NCI-H2081 (cell line): ENCODE measurements at regions not wholly inside any gene's neighbourhood (a gene's known extent, or its start where the extent isn't known, plus 50 kb on each side); places are given as distances from the start of the nearest gene placed in this dataset.
A peak's percentile ranks its signal among the peaks of the same experiment; 100 is the strongest.
"Not testable (repeated sequence)": the region's sequence is repeated elsewhere in the genome, so short reads cannot be mapped to it uniquely, and the experiment has no call there.

Source experiments
- DNase-seq, 2 experiments: peaks; one replicate each; lab custom pipeline; 2025; lab: John Stamatoyannopoulos, UW

- no peak for DNase-seq
Measured at GRCh38 chr6:6412700-6413099, 92.2 kb upstream of the F13A1 start.

GRCh38 chr6:6414931-6415330 is 94.5 kb upstream of the F13A1 start:
- no peak for DNase-seq

GRCh38 chr6:6417475-6417874 is 97.0 kb upstream of the F13A1 start:
- no peak for DNase-seq

GRCh38 chr6:6418421-6418820 is 98.0 kb upstream of the F13A1 start:
- DNase-seq: no peak

GRCh38 chr6:6420107-6420506 is 99.6 kb upstream of the F13A1 start:
- DNase-seq: no peak

- DNase-seq: no peak
Measured at GRCh38 chr6:6434151-6434550, 113.7 kb upstream of the F13A1 start.

- DNase-seq: no peak
Measured at GRCh38 chr6:6434723-6435122, 114.3 kb upstream of the F13A1 start.

- no peak for DNase-seq
Measured at GRCh38 chr6:6436366-6436765, 115.9 kb upstream of the F13A1 start.

- DNase-seq: no peak
Measured at GRCh38 chr6:6436946-6437345, 116.5 kb upstream of the F13A1 start.

GRCh38 chr6:6438286-6438685 is 117.8 kb upstream of the F13A1 start:
- DNase-seq: no peak

GRCh38 chr6:6439778-6440177 is 119.3 kb upstream of the F13A1 start:
- no peak for DNase-seq

GRCh38 chr6:6452002-6452401 is 131.5 kb upstream of the F13A1 start:
- no peak for DNase-seq

- DNase-seq: no peak
Measured at GRCh38 chr6:6453186-6453585, 132.7 kb upstream of the F13A1 start.

- no peak for DNase-seq
Measured at GRCh38 chr6:6455272-6455671, 133.2 kb upstream of the LY86 start.

GRCh38 chr6:6458172-6458571 is 130.3 kb upstream of the LY86 start:
- no peak for DNase-seq

- not testable (repeated sequence) for DNase-seq
Measured at GRCh38 chr6:6459963-6460362, 128.6 kb upstream of the LY86 start.

- DNase-seq: no peak
Measured at GRCh38 chr6:6460416-6460815, 128.1 kb upstream of the LY86 start.

- DNase-seq: no peak
Measured at GRCh38 chr6:6461138-6461537, 127.4 kb upstream of the LY86 start.

- DNase-seq: no peak
Measured at GRCh38 chr6:6466967-6467761, 121.4 kb upstream of the LY86 start.

- DNase-seq: no peak
Measured at GRCh38 chr6:6469074-6469473, 119.4 kb upstream of the LY86 start.

GRCh38 chr6:6470123-6470522 is 118.4 kb upstream of the LY86 start:
- DNase-seq: no peak

- DNase-seq: no peak
Measured at GRCh38 chr6:6471276-6471675, 117.2 kb upstream of the LY86 start.

GRCh38 chr6:6474170-6474920 is 114.2 kb upstream of the LY86 start:
- peak; percentile 96 to 99 for DNase-seq

GRCh38 chr6:6479785-6480184 is 108.7 kb upstream of the LY86 start:
- no peak for DNase-seq
